ENCODE measurements at regions not wholly inside any gene's neighbourhood (a gene's known extent, or its start where the extent isn't known, plus 50 kb on each side); places are given as distances from the start of the nearest gene placed in this dataset.

DNA sequence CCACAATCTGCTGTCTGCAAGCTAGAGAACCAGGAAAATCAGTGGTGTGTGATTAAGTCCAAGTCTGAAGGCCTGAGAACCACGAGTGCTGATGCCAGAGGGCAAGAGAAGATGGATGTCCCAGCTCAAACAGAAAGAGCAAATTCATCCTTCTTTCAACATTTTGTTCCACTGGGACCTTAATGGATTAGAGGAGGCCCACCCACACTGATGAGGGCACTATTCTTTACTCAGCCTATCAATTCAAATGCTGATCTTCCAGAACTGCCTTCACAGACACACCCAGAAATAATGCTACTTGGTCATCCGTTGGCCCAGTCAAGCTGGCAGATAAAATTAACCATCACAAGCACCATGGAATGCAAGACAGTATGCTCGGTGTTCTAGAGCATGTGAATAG, 226.6 kb upstream of the SASH1 start:
- CTCF ChIA-PET = no interaction called here
- ATAC-seq (no peak), DNase-seq (ENCODE audit: low read depth, low spot score) (no peak)
- intact Hi-C loops (cut with micrococcal nuclease) = no loop called here
- H3K4me2 ChIP-seq (ENCODE audit: low read length) = no peak overlapping the region
- no peaks in the 10 kb centered on the region for H3K36me3 ChIP-seq (ENCODE audit: control insufficient read depth in 1 of 2, insufficient read depth in 2 of 2, low read length in 2 of 2)
- no peak overlapping the region for H3K4me3 ChIP-seq (replicated peaks in 1 of 2; ENCODE audit: low read depth in 1 of 2, low read length in 2 of 2)
- H3K27ac ChIP-seq (ENCODE audit: low read depth, low read length) = no peak overlapping the region
- H3K9me2 ChIP-seq (ENCODE audit: insufficient read depth) = no peaks in the 10 kb centered on the region
- no peaks in the 10 kb centered on the region for H3K9me3 ChIP-seq (ENCODE audit: control insufficient read depth in 1 of 2, insufficient read depth in 1 of 2, low read depth in 1 of 2, low read length in 2 of 2)
- H3K27me3 ChIP-seq (ENCODE audit: insufficient read depth, low read length) = no peaks in the 10 kb centered on the region
- no peak overlapping the region for H3K9ac ChIP-seq (ENCODE audit: low read length)
- H3K79me2 ChIP-seq (ENCODE audit: insufficient read depth, low read length) = no peaks in the 10 kb centered on the region
- H3K4me1 ChIP-seq (ENCODE audit: control insufficient read depth in 1 of 2, insufficient read depth in 2 of 2, low read length in 2 of 2) = peaks cover 0 to 9% of the 10 kb centered on the region in 2 experiments; a peak in 1 of 4 replicates
- BruUV-seq (replicated peaks) = no TSS peak
- POLR2A ChIA-PET = no interaction called here
- no peaks in the 10 kb centered on the region for H4K20me1 ChIP-seq (ENCODE audit: insufficient read depth)
- H2AFZ ChIP-seq (ENCODE audit: low read depth, low read length, poor library complexity, severe bottlenecking) = no peak overlapping the region
- TF ChIP-seq TCF7L2 (IDR thresholded peaks at IDR 0.05; ENCODE audit: borderline replicate concordance, extremely low read depth, insufficient read depth, insufficient read length) = no peak
- TF ChIP-seq, protein P1, sequence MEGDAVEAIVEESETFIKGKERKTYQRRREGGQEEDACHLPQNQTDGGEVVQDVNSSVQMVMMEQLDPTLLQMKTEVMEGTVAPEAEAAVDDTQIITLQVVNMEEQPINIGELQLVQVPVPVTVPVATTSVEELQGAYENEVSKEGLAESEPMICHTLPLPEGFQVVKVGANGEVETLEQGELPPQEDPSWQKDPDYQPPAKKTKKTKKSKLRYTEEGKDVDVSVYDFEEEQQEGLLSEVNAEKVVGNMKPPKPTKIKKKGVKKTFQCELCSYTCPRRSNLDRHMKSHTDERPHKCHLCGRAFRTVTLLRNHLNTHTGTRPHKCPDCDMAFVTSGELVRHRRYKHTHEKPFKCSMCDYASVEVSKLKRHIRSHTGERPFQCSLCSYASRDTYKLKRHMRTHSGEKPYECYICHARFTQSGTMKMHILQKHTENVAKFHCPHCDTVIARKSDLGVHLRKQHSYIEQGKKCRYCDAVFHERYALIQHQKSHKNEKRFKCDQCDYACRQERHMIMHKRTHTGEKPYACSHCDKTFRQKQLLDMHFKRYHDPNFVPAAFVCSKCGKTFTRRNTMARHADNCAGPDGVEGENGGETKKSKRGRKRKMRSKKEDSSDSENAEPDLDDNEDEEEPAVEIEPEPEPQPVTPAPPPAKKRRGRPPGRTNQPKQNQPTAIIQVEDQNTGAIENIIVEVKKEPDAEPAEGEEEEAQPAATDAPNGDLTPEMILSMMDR (IDR thresholded peaks at IDR 0.05 in 2 of 3, conservative IDR thresholded peaks at IDR 0.05 in 1 of 3; ENCODE audit: borderline replicate concordance in 1 of 3, insufficient read depth in 1 of 3, low read depth in 2 of 3, low read length in 2 of 3) = no peak
- TF ChIP-seq ZFX (IDR thresholded peaks at IDR 0.05) = no peak
- RAD21 ChIA-PET (ENCODE audit: low non-redundant PET in 1 of 2, low total read pairs in 2 of 2, uncharacterized antibody in 2 of 2, unreplicated experiment in 2 of 2) = no interaction called here

DNA sequence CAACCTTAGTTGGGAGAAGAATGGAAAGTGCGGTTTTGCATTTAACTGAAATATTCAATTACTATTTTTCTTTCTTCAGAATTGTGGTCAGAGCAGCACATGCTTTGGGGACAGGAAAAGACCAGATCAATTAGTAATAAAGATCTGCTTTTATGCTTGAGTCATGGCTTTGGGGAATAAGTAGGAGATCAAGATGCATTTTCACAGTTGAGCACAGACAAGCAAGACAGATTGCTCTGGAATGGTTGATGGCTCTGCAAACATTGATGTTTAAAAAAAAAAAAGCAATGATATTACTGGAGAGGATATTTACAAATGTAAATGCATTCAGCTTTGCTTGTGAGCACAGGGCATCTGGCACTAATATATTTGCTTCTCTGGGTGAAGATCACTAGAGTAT, 224.4 kb upstream of the SASH1 start:
- ATAC-seq = no peak
- BruUV-seq (replicated peaks) = no TSS peak
- intact Hi-C loops (cut with micrococcal nuclease) = no loop called here
- H3K79me2 ChIP-seq (ENCODE audit: insufficient read depth, low read length) = no peaks in the 10 kb centered on the region
- H4K20me1 ChIP-seq (ENCODE audit: insufficient read depth) = no peaks in the 10 kb centered on the region
- CTCF ChIA-PET = no interaction called here
- no peak overlapping the region for H3K9ac ChIP-seq (ENCODE audit: low read length)
- RAD21 ChIA-PET (ENCODE audit: low non-redundant PET in 1 of 2, low total read pairs in 2 of 2, uncharacterized antibody in 2 of 2, unreplicated experiment in 2 of 2) = no interaction called here
- no peak for DNase-seq (ENCODE audit: low read depth, low spot score)
- no peaks in the 10 kb centered on the region for H3K27me3 ChIP-seq (ENCODE audit: insufficient read depth, low read length)
- H3K4me2 ChIP-seq (ENCODE audit: low read length) = no peak overlapping the region
- TF ChIP-seq EZH2 (IDR thresholded peaks at IDR 0.05) (no peak), JUND (IDR thresholded peaks at IDR 0.05) (no peak), ELF1 (IDR thresholded peaks at IDR 0.05; ENCODE audit: borderline replicate concordance, low read depth) (no peak), ZFX (IDR thresholded peaks at IDR 0.05) (no peak), RAD21 (IDR thresholded peaks at IDR 0.05; ENCODE audit: low read depth) (no peak), ZNF274 (IDR thresholded peaks at IDR 0.05; ENCODE audit: low read depth, low read length) (no peak), SIN3A (IDR thresholded peaks at IDR 0.05; ENCODE audit: low read depth) (no peak), TCF7L2 (IDR thresholded peaks at IDR 0.05; ENCODE audit: borderline replicate concordance, extremely low read depth, insufficient read depth, insufficient read length) (no peak), EGR1 (IDR thresholded peaks at IDR 0.05; ENCODE audit: low read depth) (no peak)
- TF ChIP-seq, protein P2, sequence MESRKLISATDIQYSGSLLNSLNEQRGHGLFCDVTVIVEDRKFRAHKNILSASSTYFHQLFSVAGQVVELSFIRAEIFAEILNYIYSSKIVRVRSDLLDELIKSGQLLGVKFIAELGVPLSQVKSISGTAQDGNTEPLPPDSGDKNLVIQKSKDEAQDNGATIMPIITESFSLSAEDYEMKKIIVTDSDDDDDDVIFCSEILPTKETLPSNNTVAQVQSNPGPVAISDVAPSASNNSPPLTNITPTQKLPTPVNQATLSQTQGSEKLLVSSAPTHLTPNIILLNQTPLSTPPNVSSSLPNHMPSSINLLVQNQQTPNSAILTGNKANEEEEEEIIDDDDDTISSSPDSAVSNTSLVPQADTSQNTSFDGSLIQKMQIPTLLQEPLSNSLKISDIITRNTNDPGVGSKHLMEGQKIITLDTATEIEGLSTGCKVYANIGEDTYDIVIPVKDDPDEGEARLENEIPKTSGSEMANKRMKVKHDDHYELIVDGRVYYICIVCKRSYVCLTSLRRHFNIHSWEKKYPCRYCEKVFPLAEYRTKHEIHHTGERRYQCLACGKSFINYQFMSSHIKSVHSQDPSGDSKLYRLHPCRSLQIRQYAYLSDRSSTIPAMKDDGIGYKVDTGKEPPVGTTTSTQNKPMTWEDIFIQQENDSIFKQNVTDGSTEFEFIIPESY (IDR thresholded peaks at IDR 0.05; ENCODE audit: extremely low read depth, insufficient replicate concordance, low read length) = no peak
- TF ChIP-seq, protein P3, sequence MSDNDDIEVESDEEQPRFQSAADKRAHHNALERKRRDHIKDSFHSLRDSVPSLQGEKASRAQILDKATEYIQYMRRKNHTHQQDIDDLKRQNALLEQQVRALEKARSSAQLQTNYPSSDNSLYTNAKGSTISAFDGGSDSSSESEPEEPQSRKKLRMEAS (IDR thresholded peaks at IDR 0.05) = no peak
- H3K4me1 ChIP-seq (ENCODE audit: control insufficient read depth in 1 of 2, insufficient read depth in 2 of 2, low read length in 2 of 2) = peaks cover 0 to 1% of the 10 kb centered on the region in 2 experiments; a peak in 1 of 4 replicates
- H3K36me3 ChIP-seq (ENCODE audit: control insufficient read depth in 1 of 2, insufficient read depth in 2 of 2, low read length in 2 of 2) = no peaks in the 10 kb centered on the region
- no peaks in the 10 kb centered on the region for H3K9me2 ChIP-seq (ENCODE audit: insufficient read depth)
- H3K4me3 ChIP-seq (replicated peaks in 1 of 2; ENCODE audit: low read depth in 1 of 2, low read length in 2 of 2) = no peak overlapping the region
- no peak overlapping the region for H2AFZ ChIP-seq (ENCODE audit: low read depth, low read length, poor library complexity, severe bottlenecking)
- no peaks in the 10 kb centered on the region for H3K9me3 ChIP-seq (ENCODE audit: control insufficient read depth in 1 of 2, insufficient read depth in 1 of 2, low read depth in 1 of 2, low read length in 2 of 2)
- H3K27ac ChIP-seq (ENCODE audit: low read depth, low read length) = no peak overlapping the region
- POLR2A ChIA-PET = no interaction called here
